ENCODE measurements at regions not wholly inside any gene's neighbourhood (a gene's known extent, or its start where the extent isn't known, plus 50 kb on each side); places are given as distances from the start of the nearest gene placed in this dataset.
"Not testable (repeated sequence)": the region's sequence is repeated elsewhere in the genome, so short reads cannot be mapped to it uniquely, and the experiment has no call there.

DNA sequence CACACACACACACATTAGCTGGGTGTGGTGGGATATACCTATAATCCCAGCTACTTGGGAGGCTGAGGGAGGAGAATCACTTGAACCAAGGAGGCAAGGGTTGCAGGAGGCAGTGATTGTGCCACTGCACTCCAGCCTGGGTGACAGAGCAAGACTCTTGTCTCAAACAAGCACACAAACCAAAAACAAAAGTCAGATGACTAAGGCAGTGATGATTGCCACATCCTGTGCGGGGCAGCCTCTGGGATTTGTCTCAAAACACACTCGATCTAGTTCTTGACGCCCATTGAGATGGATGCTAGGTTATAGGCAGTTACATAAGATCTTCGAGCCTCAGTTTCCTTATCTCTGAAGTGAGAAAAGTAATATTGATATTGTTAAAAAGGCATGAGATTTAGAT, 57.8 kb upstream of the NBPF8 start:
- TF ChIP-seq CTCF (IDR thresholded peaks at IDR 0.05; ENCODE audit: extremely low read depth in 1 of 2, insufficient read depth in 1 of 2, low read depth in 1 of 2, low read length in 2 of 2); POLR2AphosphoS5 (IDR thresholded peaks at IDR 0.05; ENCODE audit: insufficient read depth, low read depth, low read length); POLR2A (IDR thresholded peaks at IDR 0.05; ENCODE audit: low read depth, low read length); FOS (IDR thresholded peaks at IDR 0.05; ENCODE audit: borderline replicate concordance, insufficient read depth, low read length); EZH2 (IDR thresholded peaks at IDR 0.05; ENCODE audit: borderline replicate concordance, low read depth, low read length, severe bottlenecking); MAX (IDR thresholded peaks at IDR 0.05; ENCODE audit: insufficient read depth, insufficient read length); GATA2 (IDR thresholded peaks at IDR 0.05; ENCODE audit: insufficient read depth, insufficient read length, low read depth, low read length): not testable (repeated sequence)
